Loucy (cell line): ENCODE measurements at regions not wholly inside any gene's neighbourhood (a gene's known extent, or its start where the extent isn't known, plus 50 kb on each side); places are given as distances from the start of the nearest gene placed in this dataset.

ENCODE experiments used
- EZH2phosphoT487 ChIP-seq: fragments of 200-600 bp; IDR thresholded peaks from 2 replicates; pipeline ENCODE4 v1.6.1; 2018; ENCODE audit warnings: antibody characterized with exemption, mild to moderate bottlenecking, moderate library complexity, borderline replicate concordance
- TF ChIP-seq, protein P1 (sequence below): fragments of 200-600 bp; sonication (generic); conservative IDR thresholded peaks from 2 replicates; pipeline ENCODE4 v1.5.1; 2014; ENCODE audit warnings: mild to moderate bottlenecking, antibody characterized with exemption, low read length

DNA sequence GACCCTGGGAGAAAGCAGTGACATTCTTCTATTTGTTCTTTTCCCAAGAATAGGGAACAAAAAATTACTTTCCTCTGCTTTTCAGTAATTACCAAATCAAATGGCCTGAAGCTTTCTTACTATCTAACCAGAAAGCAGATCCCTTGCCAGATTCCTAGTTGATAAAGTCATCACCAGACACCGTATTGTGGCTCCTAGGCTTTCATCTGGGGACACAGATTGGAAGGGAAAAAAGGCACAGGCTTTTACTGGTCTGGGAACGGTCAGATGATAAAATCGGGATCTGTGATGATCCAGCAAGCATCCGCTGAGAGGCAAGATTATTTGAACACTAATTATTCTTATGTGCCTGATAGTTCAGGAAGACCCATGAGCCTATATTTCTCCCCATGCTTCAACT lies 79.1 kb upstream of the BCL2L14 start:
- TF ChIP-seq, protein P1, sequence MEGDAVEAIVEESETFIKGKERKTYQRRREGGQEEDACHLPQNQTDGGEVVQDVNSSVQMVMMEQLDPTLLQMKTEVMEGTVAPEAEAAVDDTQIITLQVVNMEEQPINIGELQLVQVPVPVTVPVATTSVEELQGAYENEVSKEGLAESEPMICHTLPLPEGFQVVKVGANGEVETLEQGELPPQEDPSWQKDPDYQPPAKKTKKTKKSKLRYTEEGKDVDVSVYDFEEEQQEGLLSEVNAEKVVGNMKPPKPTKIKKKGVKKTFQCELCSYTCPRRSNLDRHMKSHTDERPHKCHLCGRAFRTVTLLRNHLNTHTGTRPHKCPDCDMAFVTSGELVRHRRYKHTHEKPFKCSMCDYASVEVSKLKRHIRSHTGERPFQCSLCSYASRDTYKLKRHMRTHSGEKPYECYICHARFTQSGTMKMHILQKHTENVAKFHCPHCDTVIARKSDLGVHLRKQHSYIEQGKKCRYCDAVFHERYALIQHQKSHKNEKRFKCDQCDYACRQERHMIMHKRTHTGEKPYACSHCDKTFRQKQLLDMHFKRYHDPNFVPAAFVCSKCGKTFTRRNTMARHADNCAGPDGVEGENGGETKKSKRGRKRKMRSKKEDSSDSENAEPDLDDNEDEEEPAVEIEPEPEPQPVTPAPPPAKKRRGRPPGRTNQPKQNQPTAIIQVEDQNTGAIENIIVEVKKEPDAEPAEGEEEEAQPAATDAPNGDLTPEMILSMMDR = no peak
- TF ChIP-seq EZH2phosphoT487 = no peak
